Right renal cortex interstitium (tissue), 3 donors: ENCODE measurements at regions not wholly inside any gene's neighbourhood (a gene's known extent, or its start where the extent isn't known, plus 50 kb on each side); places are given as distances from the start of the nearest gene placed in this dataset.

Experiments used
- DNase-seq, 3 donors: peaks; one replicate each; pipeline ENCODE4 v3.0.0-alpha.2; 2013; ENCODE audit warnings: low read depth in 3 of 3, low spot score in 2 of 3

GRCh38 chr11:112632866-112633505 lies 328.2 kb upstream of the NCAM1 start:
- no peak for DNase-seq

- no peak for DNase-seq
Observed at GRCh38 chr11:112634551-112634950, 326.7 kb upstream of the NCAM1 start.

DNA sequence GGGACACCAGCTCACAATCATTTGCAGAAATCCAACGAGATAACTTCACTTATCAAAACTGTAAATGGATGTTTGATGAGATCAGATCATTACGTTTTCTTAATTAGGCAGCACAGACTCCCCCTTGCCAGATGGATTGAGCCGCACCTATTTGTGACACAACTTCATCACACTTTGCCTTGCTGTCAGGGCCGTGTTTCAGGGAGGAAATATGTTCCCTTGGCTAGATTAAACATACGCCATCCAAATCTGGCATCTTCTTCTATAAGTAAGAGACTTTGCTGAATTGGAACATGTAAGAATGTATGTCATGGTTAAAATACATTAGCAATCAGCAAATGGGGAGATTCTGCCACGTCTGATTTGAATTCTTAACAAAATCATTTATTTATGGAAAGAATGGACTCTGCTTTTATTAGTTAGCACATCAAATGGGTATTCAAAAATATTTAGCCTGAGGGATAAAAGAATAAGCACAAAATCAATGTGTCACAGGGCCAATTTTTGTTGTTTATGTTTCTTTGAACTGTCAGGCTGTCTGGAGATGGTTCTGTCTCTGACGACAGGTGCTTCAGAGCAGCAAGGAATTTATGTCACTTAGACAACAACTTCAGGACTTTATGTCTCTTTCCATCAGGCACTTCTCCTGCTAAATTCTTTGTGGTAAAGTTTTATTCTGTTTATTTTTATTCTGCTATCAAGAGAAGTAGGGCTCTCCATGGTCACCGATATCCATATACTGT lies 326.1 kb upstream of the NCAM1 start:
- DNase-seq, result no peak

- DNase-seq, result no peak
Observed at GRCh38 chr11:112637076-112637475, 324.1 kb upstream of the NCAM1 start.

GRCh38 chr11:112637876-112638275 lies 323.3 kb upstream of the NCAM1 start:
- DNase-seq, result no peak

GRCh38 chr11:112639469-112639868 lies 321.8 kb upstream of the NCAM1 start:
- DNase-seq, result no peak

GRCh38 chr11:112643416-112643815 lies 317.8 kb upstream of the NCAM1 start:
- DNase-seq, result no peak

GRCh38 chr11:112644410-112645131 lies 316.6 kb upstream of the NCAM1 start:
- no peak for DNase-seq

GRCh38 chr11:112649856-112650255 lies 311.4 kb upstream of the NCAM1 start:
- no peak for DNase-seq

DNA sequence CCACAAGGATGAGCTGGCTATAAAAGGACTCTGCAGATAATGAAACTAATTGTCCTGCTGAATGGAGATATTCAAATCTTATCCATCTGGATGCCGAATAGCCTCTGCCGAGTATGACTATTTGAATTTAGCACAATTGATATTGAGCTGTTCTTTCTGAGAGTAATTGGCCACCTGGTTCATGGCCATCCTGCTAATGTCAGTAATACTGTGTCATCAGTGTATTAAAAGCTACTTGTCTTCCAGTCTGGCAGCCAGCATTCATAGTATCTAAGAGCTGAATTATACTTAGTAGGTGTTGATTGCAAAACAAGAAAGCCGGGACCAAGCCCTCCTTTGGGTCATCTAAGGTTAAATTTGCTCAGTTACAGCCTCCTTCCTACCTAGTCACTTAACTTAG lies 310.7 kb upstream of the NCAM1 start:
- no peak for DNase-seq

- DNase-seq, result no peak
Observed at GRCh38 chr11:112651386-112651785, 309.8 kb upstream of the NCAM1 start.

DNA sequence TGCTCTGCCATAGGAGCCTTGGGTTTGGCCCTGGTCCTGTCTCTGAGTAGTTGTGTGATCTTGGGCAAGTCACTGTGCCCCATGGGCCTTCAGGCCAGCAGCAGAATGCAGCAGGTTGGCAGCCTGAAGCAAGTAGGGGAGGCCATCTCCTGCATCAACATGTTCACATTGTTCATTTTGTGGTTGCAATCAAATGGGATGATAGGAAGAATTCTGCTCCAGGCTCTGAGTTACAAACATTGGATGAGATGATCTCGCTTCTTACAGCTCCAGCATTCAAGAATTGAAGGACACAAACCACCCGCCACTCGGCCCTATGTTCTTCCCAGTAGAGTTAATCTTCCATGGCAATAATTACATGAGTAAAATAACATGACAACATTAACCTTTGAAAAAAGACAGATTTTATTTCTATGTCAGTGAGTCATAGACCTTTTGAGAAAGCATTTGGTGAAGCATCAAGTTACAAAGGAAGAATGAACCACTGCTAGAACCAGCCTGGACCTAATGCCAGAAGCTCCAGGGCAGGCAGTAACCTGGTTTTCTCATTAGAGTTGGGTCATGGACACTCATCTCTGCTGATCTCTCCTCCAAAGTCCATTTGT lies 308.3 kb upstream of the NCAM1 start:
- no peak for DNase-seq

- DNase-seq, result peak; percentile 76 to 77 (median 77)
Observed at GRCh38 chr11:112655371-112655770, 305.8 kb upstream of the NCAM1 start.

- DNase-seq, result no peak
Observed at GRCh38 chr11:112656772-112657428, 304.3 kb upstream of the NCAM1 start.

DNA sequence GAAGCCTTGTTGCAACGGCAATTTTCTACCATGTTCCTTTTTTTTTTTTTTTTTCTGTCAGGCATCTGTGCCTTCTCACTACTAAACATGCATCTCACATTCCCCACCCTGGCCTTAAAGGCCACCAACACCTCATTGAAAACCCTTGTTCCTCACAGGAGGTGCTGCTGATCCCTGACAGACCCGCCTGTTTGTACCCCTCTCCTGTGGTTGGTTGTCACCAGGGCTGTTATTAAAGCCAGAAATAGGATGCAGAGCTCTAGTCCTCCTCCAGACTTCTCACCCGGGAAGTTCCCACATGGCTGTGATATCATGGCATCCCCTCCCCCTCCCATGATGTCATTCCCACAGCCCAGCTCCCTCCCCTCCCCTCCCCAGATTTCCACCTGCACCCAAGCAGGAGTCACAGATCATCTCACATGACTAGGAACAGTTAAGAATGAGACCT lies 302.8 kb upstream of the NCAM1 start:
- peak in 2 of 3 donors; percentile 29 to 38 for DNase-seq

- no peak for DNase-seq
Observed at GRCh38 chr11:112661146-112661545, 300.1 kb upstream of the NCAM1 start.

DNA sequence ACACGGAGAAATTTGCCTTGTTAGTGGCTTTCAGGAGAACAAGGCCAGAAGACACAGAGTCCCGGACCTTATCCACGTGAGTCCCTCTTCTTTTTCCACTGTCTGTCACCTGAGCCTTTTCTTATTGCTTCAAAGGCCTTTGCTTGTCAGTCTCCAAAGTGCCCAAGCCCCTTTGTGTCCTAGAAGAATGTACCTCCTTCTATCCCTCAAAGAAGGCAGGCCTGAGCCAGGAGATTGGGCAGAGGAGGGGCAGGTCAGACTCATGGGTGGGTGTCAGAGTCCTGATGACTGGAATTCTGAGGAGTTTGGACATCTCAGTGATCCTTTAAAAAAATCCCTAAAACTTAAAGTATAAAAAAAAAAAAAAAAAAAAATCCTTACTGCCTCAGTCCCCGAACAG lies 299.6 kb upstream of the NCAM1 start:
- DNase-seq, result no peak

DNA sequence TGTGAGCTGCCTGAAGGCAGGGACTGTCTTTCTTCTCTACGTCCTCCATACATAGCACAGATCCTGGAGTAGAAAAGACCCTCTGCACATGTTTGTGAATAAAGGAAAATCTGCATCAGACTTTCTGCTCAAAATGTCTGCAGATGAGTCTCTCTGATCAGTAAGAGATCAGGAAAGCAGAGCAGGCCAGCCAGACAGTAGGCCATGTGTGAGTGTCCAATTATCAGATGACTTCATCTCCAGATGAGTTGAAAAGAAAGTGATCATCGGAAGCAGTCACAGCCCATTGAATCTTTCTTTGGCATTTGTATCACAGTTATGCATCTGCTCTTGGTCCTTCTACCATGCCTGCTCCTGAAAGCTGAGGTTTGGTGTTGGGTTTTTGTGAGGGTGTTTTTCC lies 298.7 kb upstream of the NCAM1 start:
- no peak for DNase-seq

GRCh38 chr11:112663947-112664634 lies 297.1 kb upstream of the NCAM1 start:
- DNase-seq, result no peak

GRCh38 chr11:112665291-112665690 lies 295.9 kb upstream of the NCAM1 start:
- no peak for DNase-seq
